Mesodermal cell (in vitro differentiated cells): ENCODE measurements at regions not wholly inside any gene's neighbourhood (a gene's known extent, or its start where the extent isn't known, plus 50 kb on each side); places are given as distances from the start of the nearest gene placed in this dataset.

Experiments used
- H3K27ac ChIP-seq: 2 replicates; pipeline ENCODE4 v1.7.0; 2013; ENCODE audit warnings: mild to moderate bottlenecking, low read depth, low read length, moderate library complexity; ENCODE audit not compliant: severe bottlenecking
- H3K36me3 ChIP-seq: 2 replicates; pipeline ENCODE4 v1.7.1; 2013; ENCODE audit warnings: mild to moderate bottlenecking, low read length, moderate library complexity; ENCODE audit not compliant: control insufficient read depth, insufficient read depth
- H3K4me1 ChIP-seq: one replicate; pipeline ENCODE4 v1.7.1; 2013; ENCODE audit warnings: mild to moderate bottlenecking, low read length; ENCODE audit not compliant: insufficient read depth, control insufficient read depth, poor library complexity, severe bottlenecking
- H3K4me3 ChIP-seq: 2 replicates; pipeline ENCODE4 v1.7.0; 2013; ENCODE audit warnings: low read length, control low read depth, mild to moderate bottlenecking; ENCODE audit not compliant: insufficient read depth, poor library complexity, severe bottlenecking; ENCODE audit errors: extremely low read depth
- H3K9me3 ChIP-seq: 2 replicates; pipeline ENCODE4 v1.7.1; 2013; ENCODE audit warnings: mild to moderate bottlenecking, low read length, moderate library complexity; ENCODE audit not compliant: control insufficient read depth
- WGBS, 2 experiments: methylation state at CpG; one replicate each; pipeline ENCODE4 v1.1.5; 2013; ENCODE audit warnings: missing lambda C conversion rate in 2 of 2; ENCODE audit not compliant: insufficient coverage in 2 of 2; 5-methylcytosine and 5-hydroxymethylcytosine counted together

- H3K36me3 ChIP-seq: no peaks in the 10 kb centered on the region
- no peak overlapping the region for H3K27ac ChIP-seq
- H3K4me1 ChIP-seq: no peaks in the 10 kb centered on the region
- WGBS, 2 experiments: 86% methylated on average over 1 of the region's 2 CpGs; no CpG with 5 or more reads in 1 of the 2 experiments
- no peak overlapping the region for H3K4me3 ChIP-seq
- H3K9me3 ChIP-seq: no peaks in the 10 kb centered on the region
Measured at GRCh38 chr14:85037411-85037810, 492.5 kb upstream of the FLRT2 start.

- Histone ChIP-seq H3K36me3 (no peaks in the 10 kb centered on the region), H3K27ac (no peak overlapping the region), H3K4me1 (no peaks in the 10 kb centered on the region), H3K4me3 (no peak overlapping the region), H3K9me3 (no peaks in the 10 kb centered on the region)
- WGBS, 2 experiments: 88 to 100% methylated on average over 5 to 7 of the region's 7 CpGs
Measured at GRCh38 chr14:85038526-85039352, 491.2 kb upstream of the FLRT2 start.

- no peaks in the 10 kb centered on the region for H3K36me3 ChIP-seq
- H3K4me3 ChIP-seq: no peak overlapping the region
- H3K27ac ChIP-seq: no peak overlapping the region
- H3K4me1 ChIP-seq: no peaks in the 10 kb centered on the region
- no peaks in the 10 kb centered on the region for H3K9me3 ChIP-seq
Measured at GRCh38 chr14:85039353-85039626, 490.7 kb upstream of the FLRT2 start.

- peak overlapping the region; percentile 18 for H3K27ac ChIP-seq
- H3K4me1 ChIP-seq: no peaks in the 10 kb centered on the region
- no peaks in the 10 kb centered on the region for H3K36me3 ChIP-seq
- H3K9me3 ChIP-seq: no peaks in the 10 kb centered on the region
- 85 to 89% methylated on average over 3 of the region's 6 CpGs for WGBS, 2 experiments
- H3K4me3 ChIP-seq: no peak overlapping the region
Measured at GRCh38 chr14:85040046-85040685, 489.8 kb upstream of the FLRT2 start.

- no peak overlapping the region for H3K4me3 ChIP-seq
- H3K36me3 ChIP-seq: no peaks in the 10 kb centered on the region
- H3K27ac ChIP-seq: no peak overlapping the region
- H3K4me1 ChIP-seq: no peaks in the 10 kb centered on the region
- H3K9me3 ChIP-seq: no peaks in the 10 kb centered on the region
Measured at GRCh38 chr14:85041618-85042017, 488.3 kb upstream of the FLRT2 start.

GRCh38 chr14:85042301-85042700 is 487.6 kb upstream of the FLRT2 start:
- no CpG with 5 or more reads among the region's 1 CpG for WGBS, 2 experiments
- Histone ChIP-seq H3K9me3 (no peaks in the 10 kb centered on the region), H3K27ac (no peak overlapping the region)

GRCh38 chr14:85050180-85050579 is 479.8 kb upstream of the FLRT2 start:
- peaks cover 25% of the 10 kb centered on the region for H3K9me3 ChIP-seq
- no peak overlapping the region for H3K27ac ChIP-seq
- WGBS, 2 experiments: 60 to 80% methylated on average over 1 of the region's 1 CpG
- no peak overlapping the region for H3K4me3 ChIP-seq
- H3K4me1 ChIP-seq: no peaks in the 10 kb centered on the region
- H3K36me3 ChIP-seq: no peaks in the 10 kb centered on the region

More at GRCh38 chr14:85042301-85042700, 487.6 kb upstream of the FLRT2 start:
- Histone ChIP-seq H3K4me1 (no peaks in the 10 kb centered on the region), H3K4me3 (no peak overlapping the region), H3K36me3 (no peaks in the 10 kb centered on the region)

GRCh38 chr14:85052646-85053045 is 477.3 kb upstream of the FLRT2 start:
- no peak overlapping the region for H3K27ac ChIP-seq
- WGBS, 2 experiments: 92% methylated on average over 2 of the region's 2 CpGs; no CpG with 5 or more reads in 1 of the 2 experiments
- no peaks in the 10 kb centered on the region for H3K36me3 ChIP-seq
- no peaks in the 10 kb centered on the region for H3K4me1 ChIP-seq
- H3K9me3 ChIP-seq: peaks cover 25% of the 10 kb centered on the region
- no peak overlapping the region for H3K4me3 ChIP-seq

- H3K4me3 ChIP-seq: no peak overlapping the region
- no peaks in the 10 kb centered on the region for H3K4me1 ChIP-seq
- H3K9me3 ChIP-seq: peaks cover 25% of the 10 kb centered on the region
Measured at GRCh38 chr14:85054178-85054577, 475.8 kb upstream of the FLRT2 start.

GRCh38 chr14:85056267-85056666 is 473.7 kb upstream of the FLRT2 start:
- no peak overlapping the region for H3K27ac ChIP-seq
- H3K36me3 ChIP-seq: no peaks in the 10 kb centered on the region
- H3K4me1 ChIP-seq: no peaks in the 10 kb centered on the region
- no CpG with 5 or more reads among the region's 1 CpG for WGBS, 2 experiments
- no peak overlapping the region for H3K4me3 ChIP-seq
- H3K9me3 ChIP-seq: peaks cover 25% of the 10 kb centered on the region

More at GRCh38 chr14:85054178-85054577, 475.8 kb upstream of the FLRT2 start:
- Histone ChIP-seq H3K27ac (no peak overlapping the region), H3K36me3 (no peaks in the 10 kb centered on the region)

- Histone ChIP-seq H3K4me3 (no peak overlapping the region), H3K9me3 (peaks cover 25% of the 10 kb centered on the region), H3K36me3 (no peaks in the 10 kb centered on the region), H3K27ac (no peak overlapping the region), H3K4me1 (no peaks in the 10 kb centered on the region)
- WGBS, 2 experiments: 90 to 97% methylated on average over 4 to 6 of the region's 7 CpGs
Measured at GRCh38 chr14:85057221-85057620, 472.7 kb upstream of the FLRT2 start.
